ENCODE measurements at regions not wholly inside any gene's neighbourhood (a gene's known extent, or its start where the extent isn't known, plus 50 kb on each side); places are given as distances from the start of the nearest gene placed in this dataset.

- TF ChIP-seq, protein P1, sequence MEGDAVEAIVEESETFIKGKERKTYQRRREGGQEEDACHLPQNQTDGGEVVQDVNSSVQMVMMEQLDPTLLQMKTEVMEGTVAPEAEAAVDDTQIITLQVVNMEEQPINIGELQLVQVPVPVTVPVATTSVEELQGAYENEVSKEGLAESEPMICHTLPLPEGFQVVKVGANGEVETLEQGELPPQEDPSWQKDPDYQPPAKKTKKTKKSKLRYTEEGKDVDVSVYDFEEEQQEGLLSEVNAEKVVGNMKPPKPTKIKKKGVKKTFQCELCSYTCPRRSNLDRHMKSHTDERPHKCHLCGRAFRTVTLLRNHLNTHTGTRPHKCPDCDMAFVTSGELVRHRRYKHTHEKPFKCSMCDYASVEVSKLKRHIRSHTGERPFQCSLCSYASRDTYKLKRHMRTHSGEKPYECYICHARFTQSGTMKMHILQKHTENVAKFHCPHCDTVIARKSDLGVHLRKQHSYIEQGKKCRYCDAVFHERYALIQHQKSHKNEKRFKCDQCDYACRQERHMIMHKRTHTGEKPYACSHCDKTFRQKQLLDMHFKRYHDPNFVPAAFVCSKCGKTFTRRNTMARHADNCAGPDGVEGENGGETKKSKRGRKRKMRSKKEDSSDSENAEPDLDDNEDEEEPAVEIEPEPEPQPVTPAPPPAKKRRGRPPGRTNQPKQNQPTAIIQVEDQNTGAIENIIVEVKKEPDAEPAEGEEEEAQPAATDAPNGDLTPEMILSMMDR (IDR thresholded peaks at IDR 0.05; ENCODE audit: borderline replicate concordance, control extremely low read depth, extremely low read depth, insufficient read depth, missing control alignments) = no peak
- in situ Hi-C loops (cut with MboI; ENCODE audit: low sequenced_read_pairs, unreplicated experiment) = no loop called here
- no peak for DNase-seq (ENCODE audit: low spot score)
Observed at GRCh38 chr4:17163156-17163771, 264.8 kb upstream of the LDB2 start.

DNA sequence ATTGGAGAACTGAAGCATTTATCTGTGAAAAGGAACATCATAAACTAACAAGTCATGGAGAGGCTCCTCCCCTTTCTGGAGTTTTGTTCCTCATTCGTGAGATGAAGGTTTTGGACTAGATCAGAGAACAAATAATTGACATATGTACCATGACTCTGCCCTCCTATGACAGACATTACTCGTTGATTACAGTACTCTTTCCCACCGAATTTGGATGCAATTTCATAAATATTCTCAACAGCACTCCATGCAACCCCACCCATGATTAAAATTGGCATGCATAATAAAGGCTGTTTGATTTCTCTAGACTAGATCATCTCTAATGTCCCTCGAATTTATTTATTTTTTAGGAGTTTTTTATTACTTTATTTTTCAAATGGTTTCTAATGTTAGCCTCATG, 258.9 kb upstream of the LDB2 start:
- in situ Hi-C loops (cut with MboI; ENCODE audit: low sequenced_read_pairs, unreplicated experiment) = no loop called here
- no peak for DNase-seq (ENCODE audit: low spot score)
- TF ChIP-seq, protein P1 (IDR thresholded peaks at IDR 0.05; ENCODE audit: borderline replicate concordance, control extremely low read depth, extremely low read depth, insufficient read depth, missing control alignments) = no peak

DNA sequence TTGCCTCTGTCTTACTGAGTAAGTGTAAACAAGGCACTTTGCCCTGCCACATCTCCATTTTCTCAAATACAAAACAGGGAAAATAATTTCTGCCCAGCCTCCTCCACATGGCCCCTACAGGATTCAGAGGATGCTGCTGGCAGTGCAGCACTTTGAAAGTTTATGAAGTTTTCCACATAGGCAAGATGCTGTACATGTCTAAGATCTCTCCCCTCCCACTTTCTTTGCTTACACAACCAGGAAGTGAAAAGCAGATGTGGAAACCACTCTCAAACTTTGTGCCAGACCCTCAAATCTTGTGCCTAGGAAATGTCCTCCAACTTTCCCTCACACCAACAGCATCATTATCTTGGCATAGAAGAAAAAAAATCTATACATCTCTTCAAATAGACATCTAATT, 257.0 kb upstream of the LDB2 start:
- no peak for DNase-seq (ENCODE audit: low spot score)
- TF ChIP-seq, protein P1 (IDR thresholded peaks at IDR 0.05; ENCODE audit: borderline replicate concordance, control extremely low read depth, extremely low read depth, insufficient read depth, missing control alignments) = no peak
- in situ Hi-C loops (cut with MboI; ENCODE audit: low sequenced_read_pairs, unreplicated experiment) = no loop called here

DNA sequence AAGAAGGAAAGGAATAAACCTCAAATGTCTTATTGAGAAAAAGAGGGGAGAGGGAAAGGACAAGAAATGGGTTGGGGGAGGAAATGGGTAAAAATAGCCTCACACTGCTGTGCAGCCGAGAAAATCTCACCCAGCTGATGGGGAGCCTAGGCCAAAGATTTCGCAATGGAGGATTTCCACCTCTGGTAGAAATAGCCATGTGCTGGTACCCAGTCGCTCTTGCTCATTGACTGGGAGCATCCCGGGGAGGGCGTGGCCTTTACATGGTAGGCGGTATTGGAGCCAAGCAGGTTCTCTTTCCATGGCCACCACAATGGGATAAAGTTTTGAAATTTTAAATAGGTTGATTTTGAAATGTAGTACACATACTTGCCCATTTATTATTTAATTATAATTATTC, 255.1 kb upstream of the LDB2 start:
- in situ Hi-C loops (cut with MboI; ENCODE audit: low sequenced_read_pairs, unreplicated experiment) = no loop called here
- TF ChIP-seq, protein P1 (IDR thresholded peaks at IDR 0.05; ENCODE audit: borderline replicate concordance, control extremely low read depth, extremely low read depth, insufficient read depth, missing control alignments) = no peak

GRCh38 chr4:17152941-17153540, 254.6 kb upstream of the LDB2 start:
- TF ChIP-seq, protein P1 (IDR thresholded peaks at IDR 0.05; ENCODE audit: borderline replicate concordance, control extremely low read depth, extremely low read depth, insufficient read depth, missing control alignments) = no peak
- in situ Hi-C loops (cut with MboI; ENCODE audit: low sequenced_read_pairs, unreplicated experiment) = no loop called here
- no peak for DNase-seq (ENCODE audit: low spot score)

More for the DNA sequence above, 255.1 kb upstream of the LDB2 start:
- DNase-seq (ENCODE audit: low spot score) = no peak

DNA sequence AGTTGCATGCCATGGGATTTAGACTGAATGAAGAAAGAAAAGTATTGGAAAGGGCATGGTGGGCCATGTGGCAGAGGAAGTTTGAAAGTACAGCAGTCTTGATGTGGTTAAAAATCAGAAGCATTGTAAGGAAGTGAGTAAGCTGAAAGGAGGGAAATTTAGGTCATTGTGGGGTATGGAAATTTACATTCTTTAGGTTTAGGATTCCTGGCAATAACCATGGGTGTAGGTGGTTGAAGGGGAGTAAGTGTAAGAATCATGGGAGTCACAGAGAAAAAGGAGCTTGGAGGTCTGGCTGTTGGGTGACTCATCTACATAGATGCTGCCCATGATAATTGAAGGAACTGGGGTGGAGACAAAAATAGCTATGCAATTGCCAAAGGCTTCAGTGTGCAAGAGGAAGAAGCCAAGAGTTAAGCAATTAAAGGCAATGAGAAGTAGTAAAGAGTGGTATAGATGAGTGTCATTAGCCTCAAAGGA, 243.8 kb upstream of the LDB2 start:
- TF ChIP-seq, protein P1 (IDR thresholded peaks at IDR 0.05; ENCODE audit: borderline replicate concordance, control extremely low read depth, extremely low read depth, insufficient read depth, missing control alignments) = no peak
- in situ Hi-C loops (cut with MboI; ENCODE audit: low sequenced_read_pairs, unreplicated experiment) = no loop called here
- no peak for DNase-seq (ENCODE audit: low spot score)
